Mucosa of descending colon (tissue), 3 donors: ENCODE measurements at regions not wholly inside any gene's neighbourhood (a gene's known extent, or its start where the extent isn't known, plus 50 kb on each side); places are given as distances from the start of the nearest gene placed in this dataset.

ENCODE experiments used
- ATAC-seq: fragments of 200-7000 bp; cut with Tn5 transposase; one replicate; pipeline ENCODE4 v1.9.1; 2020; ENCODE audit warnings: mild to moderate bottlenecking, moderate library complexity
- DNase-seq, 3 donors: peaks; one replicate each; pipeline ENCODE4 v3.0.0-alpha.2; 2020
- H3K36me3 ChIP-seq: fragments of 200-600 bp; one replicate; pipeline ENCODE4 v1.8.0; 2021; ENCODE audit warnings: low read depth, mild to moderate bottlenecking
- H3K4me1 ChIP-seq: fragments of 200-600 bp; one replicate; pipeline ENCODE4 v1.8.0; 2021; ENCODE audit warnings: low read depth, mild to moderate bottlenecking
- H3K4me3 ChIP-seq: fragments of 200-600 bp; one replicate; pipeline ENCODE4 v1.8.0; 2021; ENCODE audit warnings: mild to moderate bottlenecking
- H3K9me3 ChIP-seq: fragments of 200-600 bp; one replicate; pipeline ENCODE4 v1.8.0; 2021; ENCODE audit warnings: mild to moderate bottlenecking
- CTCF ChIP-seq: fragments of 200-600 bp; IDR thresholded peaks from one replicate; pipeline ENCODE4 v1.8.0; 2022; ENCODE audit warnings: antibody characterized with exemption, mild to moderate bottlenecking
- intact Hi-C, 2 donors: fragments of 100-400 bp; cut with DNase I in 1 of 2; cut with micrococcal nuclease in 1 of 2; formaldehyde crosslinking; loops; one replicate each; pipeline versions ENCODE4 v1.11.0 to v1.11.1; 2022; cut with DNase I, micrococcal nuclease
- donor health status: DM: no; HTN: no; CAD: no; lungs with moderate emphysema.
- donor health status: DM: no; HTN: no; CAD: no.
- donor health status: DM: no; HTN: yes; CAD: no.

GRCh38 chr2:129330504-129330903 is 649.0 kb upstream of the RAB6C start:
- TF ChIP-seq CTCF: no peak
- no peaks in the 10 kb centered on the region for H3K4me1 ChIP-seq
- DNase-seq (no peak), ATAC-seq (no peak)
- no peaks in the 10 kb centered on the region for H3K9me3 ChIP-seq
- intact Hi-C loops: no loop called here
- H3K36me3 ChIP-seq: no peaks in the 10 kb centered on the region
- H3K4me3 ChIP-seq: no peak overlapping the region

- Histone ChIP-seq H3K4me3 (no peak overlapping the region), H3K4me1 (no peaks in the 10 kb centered on the region), H3K9me3 (no peaks in the 10 kb centered on the region), H3K36me3 (no peaks in the 10 kb centered on the region)
- ATAC-seq (no peak), DNase-seq (no peak)
- no peak for TF ChIP-seq CTCF
- intact Hi-C loops: no loop called here
Measured at GRCh38 chr2:129331638-129332037, 647.8 kb upstream of the RAB6C start.

- no peak for ATAC-seq
- TF ChIP-seq CTCF: no peak
- DNase-seq: no peak
- H3K4me3 ChIP-seq: no peak overlapping the region
- H3K36me3 ChIP-seq: no peaks in the 10 kb centered on the region
- H3K9me3 ChIP-seq: no peaks in the 10 kb centered on the region
- H3K4me1 ChIP-seq: no peaks in the 10 kb centered on the region
- intact Hi-C loops: no loop called here
Measured at GRCh38 chr2:129334128-129334527, 645.3 kb upstream of the RAB6C start.

- Histone ChIP-seq H3K4me1 (no peaks in the 10 kb centered on the region), H3K4me3 (no peak overlapping the region), H3K36me3 (no peaks in the 10 kb centered on the region), H3K9me3 (no peaks in the 10 kb centered on the region)
- no peak for DNase-seq
- intact Hi-C loops: no loop called here
- no peak for TF ChIP-seq CTCF
- ATAC-seq: no peak
Measured at GRCh38 chr2:129334696-129335410, 644.6 kb upstream of the RAB6C start.

- intact Hi-C loops: no loop called here
Measured at GRCh38 chr2:129336276-129336675, 643.2 kb upstream of the RAB6C start.

More at GRCh38 chr2:129336276-129336675, 643.2 kb upstream of the RAB6C start:
- H3K4me3 ChIP-seq: no peak overlapping the region
- ATAC-seq: no peak
- TF ChIP-seq CTCF: no peak
- no peaks in the 10 kb centered on the region for H3K36me3 ChIP-seq
- no peak for DNase-seq
- no peaks in the 10 kb centered on the region for H3K9me3 ChIP-seq
- H3K4me1 ChIP-seq: no peaks in the 10 kb centered on the region
